Stimulated activated CD8-positive, alpha-beta memory T cell treated with anti-CD3 and anti-CD28 coated beads, Interleukin-4, amount 100 ng/mL, for 24 hours (primary cell): ENCODE measurements at regions not wholly inside any gene's neighbourhood (a gene's known extent, or its start where the extent isn't known, plus 50 kb on each side); places are given as distances from the start of the nearest gene placed in this dataset.
"Not testable (repeated sequence)": the region's sequence is repeated elsewhere in the genome, so short reads cannot be mapped to it uniquely, and the experiment has no call there.

Experiments
- DNase-seq: peaks from one replicate; pipeline ENCODE4 v3.0.0-alpha.2; 2020; ENCODE audit warnings: low read depth

GRCh38 chr4:108458681-108459080, 161.7 kb upstream of the RPL34 start:
- no peak for DNase-seq

GRCh38 chr4:108454227-108454626, 166.1 kb upstream of the RPL34 start:
- DNase-seq = no peak

- no peak for DNase-seq
These were observed 167.0 kb upstream of the RPL34 start for GRCh38 chr4:108453366-108453765.

GRCh38 chr4:108450236-108450898, 170.0 kb upstream of the RPL34 start:
- no peak for DNase-seq

DNA sequence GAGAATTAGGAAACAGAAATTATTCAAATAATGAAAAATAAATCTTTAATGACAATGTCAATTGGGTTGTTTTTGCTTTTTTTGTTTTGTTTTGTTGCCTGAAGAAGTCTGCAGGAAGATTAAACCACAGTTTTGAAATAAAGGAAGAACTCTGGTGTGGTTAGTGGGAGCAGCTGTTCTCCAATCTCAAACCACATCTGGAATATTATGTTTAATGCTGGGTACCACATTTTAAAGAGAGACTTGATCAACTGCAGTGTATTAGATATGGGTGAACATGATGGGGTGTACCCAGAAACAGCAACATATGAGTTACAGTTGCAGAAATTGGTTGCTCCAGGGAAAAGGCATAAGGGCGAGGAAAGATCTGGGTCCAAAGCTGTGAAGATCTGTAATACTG, 171.2 kb upstream of the RPL34 start:
- no peak for DNase-seq

- DNase-seq = no peak
These were observed 173.8 kb upstream of the RPL34 start for GRCh38 chr4:108446556-108446955.

GRCh38 chr4:108445716-108446115, 174.7 kb upstream of the RPL34 start:
- DNase-seq = no peak

DNA sequence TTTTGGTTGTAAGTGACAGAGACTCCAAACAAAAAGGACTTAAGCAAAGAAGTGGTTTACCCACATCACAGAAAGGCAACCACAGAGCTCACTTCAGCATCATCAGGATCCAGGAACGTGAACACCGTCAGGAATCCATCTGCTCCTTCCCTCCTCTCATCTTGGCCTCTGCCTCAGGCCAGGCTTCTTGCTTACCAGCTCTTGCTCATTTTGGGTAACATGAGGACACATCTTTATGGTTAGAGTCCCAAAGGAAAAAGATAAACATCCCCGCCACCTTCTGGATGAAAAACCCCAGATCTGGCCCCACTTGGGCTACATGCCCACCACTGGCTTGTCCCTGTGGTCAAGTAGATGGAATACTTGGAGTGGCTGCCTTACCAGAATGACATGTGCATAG, 176.8 kb upstream of the RPL34 start:
- DNase-seq = no peak

- DNase-seq = no peak
These were observed 186.5 kb upstream of the RPL34 start for GRCh38 chr4:108433832-108434231.

DNA sequence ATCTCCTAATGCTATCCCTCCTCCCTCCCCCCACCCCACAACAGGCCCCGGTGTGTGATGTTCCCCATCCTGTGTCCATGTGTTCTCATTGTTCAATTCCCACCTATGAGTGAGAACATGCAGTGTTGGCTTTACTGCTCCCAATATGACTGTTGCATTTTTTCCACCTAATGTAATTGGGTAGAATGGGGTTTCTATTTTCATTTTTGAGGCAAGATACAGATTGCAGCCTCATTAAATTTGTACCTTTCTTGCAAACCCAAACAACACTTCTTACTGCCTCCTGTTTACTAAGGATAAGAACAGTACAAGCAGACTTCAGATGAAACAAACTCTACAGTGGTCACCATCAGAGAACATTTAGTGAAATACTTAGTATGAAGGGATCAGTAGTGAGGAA, 187.0 kb upstream of the RPL34 start:
- DNase-seq = not testable (repeated sequence)

GRCh38 chr4:108432418-108432817, 188.0 kb upstream of the RPL34 start:
- DNase-seq = no peak

GRCh38 chr4:108431986-108432385, 188.4 kb upstream of the RPL34 start:
- DNase-seq = no peak

GRCh38 chr4:108430921-108431320, 189.5 kb upstream of the RPL34 start:
- DNase-seq = no peak

- no peak for DNase-seq
These were observed 190.7 kb upstream of the RPL34 start for GRCh38 chr4:108429662-108430061.

DNA sequence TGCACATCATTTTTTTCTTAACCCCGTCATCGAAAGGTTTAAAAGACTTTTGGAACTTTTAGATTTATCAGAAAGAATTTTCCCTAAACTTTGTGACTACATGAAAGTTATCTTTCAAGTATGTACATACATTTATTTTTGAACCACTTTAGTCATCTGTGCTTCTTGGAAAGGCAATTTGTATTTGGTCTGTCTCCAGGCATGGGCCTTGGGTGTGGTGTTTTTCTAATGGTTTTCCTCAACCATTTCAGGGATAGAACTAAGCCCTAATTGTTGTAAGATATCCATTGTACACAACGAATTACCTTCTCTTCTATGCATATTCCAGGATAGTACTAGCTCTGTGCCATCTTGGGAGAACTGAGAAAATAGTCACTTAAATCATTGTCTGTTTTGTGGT, 191.5 kb upstream of the RPL34 start:
- no peak for DNase-seq

GRCh38 chr4:108427946-108428485, 192.4 kb upstream of the RPL34 start:
- no peak for DNase-seq

- DNase-seq = no peak
These were observed 193.9 kb upstream of the RPL34 start for GRCh38 chr4:108426493-108426892.

DNA sequence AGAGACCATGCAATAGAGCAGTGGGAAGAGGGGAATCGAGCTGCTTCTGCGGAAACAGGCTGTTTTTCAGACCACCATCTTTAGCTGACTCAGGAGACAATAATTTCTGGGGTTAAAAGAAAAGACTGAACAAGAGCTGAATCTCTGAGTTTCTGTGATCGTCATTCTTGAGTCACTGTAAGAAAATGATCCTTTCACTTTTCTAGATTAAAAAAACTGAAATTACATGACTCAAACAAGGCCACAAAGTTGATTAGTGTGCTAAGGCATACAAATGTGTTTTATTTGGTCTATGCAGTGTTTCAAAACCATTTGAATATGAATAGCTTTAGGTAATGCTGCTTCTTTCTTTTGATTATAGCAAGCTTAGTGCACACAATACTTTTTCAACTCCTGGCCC, 194.4 kb upstream of the RPL34 start:
- DNase-seq = no peak

GRCh38 chr4:108417923-108418322, 202.5 kb upstream of the RPL34 start:
- no peak for DNase-seq

GRCh38 chr4:108416831-108417230, 203.5 kb upstream of the RPL34 start:
- DNase-seq = no peak

GRCh38 chr4:108415389-108415788, 205.0 kb upstream of the RPL34 start:
- DNase-seq = no peak

DNA sequence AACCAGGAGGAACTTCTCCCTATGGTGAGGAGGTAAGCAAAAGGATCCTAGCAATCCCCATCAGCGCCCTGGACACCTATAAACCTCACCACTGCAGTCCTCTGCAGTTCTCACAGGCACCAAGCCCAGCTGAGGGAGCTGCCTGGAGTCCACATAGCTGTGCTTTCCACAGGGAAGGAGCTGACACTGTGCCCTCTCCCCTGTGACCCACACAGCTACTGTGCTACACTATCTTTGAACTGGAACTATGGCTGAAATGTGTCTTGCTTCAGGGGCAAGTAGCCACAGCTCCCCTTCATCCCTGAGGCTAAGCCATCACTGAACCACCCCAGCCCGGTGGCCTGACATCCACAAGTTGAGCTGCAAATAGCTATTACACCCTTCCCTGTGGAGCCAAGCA, 208.5 kb upstream of the RPL34 start:
- DNase-seq = no peak

DNA sequence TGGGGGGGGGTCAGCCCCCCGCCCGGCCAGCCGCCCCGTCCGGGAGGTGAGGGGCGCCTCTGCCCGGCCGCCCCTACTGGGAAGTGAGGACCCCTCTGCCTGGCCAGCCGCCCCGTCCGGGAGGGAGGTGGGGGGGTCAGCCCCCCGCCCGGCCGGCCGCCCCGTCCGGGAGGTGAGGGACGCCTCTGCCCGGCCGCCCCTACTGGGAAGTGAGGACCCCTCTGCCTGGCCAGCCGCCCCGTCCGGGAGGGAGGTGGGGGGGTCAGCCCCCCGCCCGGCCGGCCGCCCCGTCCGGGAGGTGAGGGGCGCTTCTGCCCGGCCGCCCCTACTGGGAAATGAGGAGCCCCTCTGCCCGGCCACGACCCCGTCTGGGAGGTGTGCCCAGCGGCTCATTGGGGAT, 210.7 kb upstream of the RPL34 start:
- not testable (repeated sequence) for DNase-seq

DNA sequence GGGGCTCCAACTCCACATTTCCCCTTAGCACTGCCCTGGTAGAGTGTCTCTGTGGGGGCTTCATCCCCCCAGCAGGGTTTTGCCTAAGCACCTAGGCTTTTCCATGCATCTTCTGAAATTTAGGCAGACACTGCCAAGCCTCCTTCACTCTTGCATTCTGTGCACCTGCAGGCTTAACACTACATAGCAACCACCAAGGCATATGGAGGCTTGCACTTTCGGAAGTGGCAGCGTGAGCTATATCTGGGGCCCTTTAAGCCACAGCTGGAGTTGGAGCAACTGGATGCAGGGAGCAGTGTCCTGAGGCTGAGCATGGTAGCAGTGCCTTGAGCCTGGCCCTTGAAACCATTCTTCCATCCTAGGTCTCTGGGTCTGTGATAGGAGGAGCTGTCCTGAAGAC, 214.8 kb upstream of the RPL34 start:
- no peak for DNase-seq
